OCI-LY7 (cell line): ENCODE measurements at regions not wholly inside any gene's neighbourhood (a gene's known extent, or its start where the extent isn't known, plus 50 kb on each side); places are given as distances from the start of the nearest gene placed in this dataset.

Source experiments
- EZH2phosphoT487 ChIP-seq: fragments of 200-600 bp; sonication (generic); IDR thresholded peaks from 2 replicates; pipeline ENCODE4 v1.6.1; 2018; ENCODE audit warnings: low read depth, borderline replicate concordance, mild to moderate bottlenecking, mixed run types, antibody characterized with exemption, low read length, moderate library complexity, mixed read lengths
- TF ChIP-seq, protein P1 (sequence below): fragments of 200-600 bp; sonication (generic); conservative IDR thresholded peaks from 2 replicates; pipeline ENCODE4 v1.5.1; 2014; ENCODE audit warnings: mild to moderate bottlenecking, antibody characterized with exemption, low read length, moderate library complexity, mixed read lengths

DNA sequence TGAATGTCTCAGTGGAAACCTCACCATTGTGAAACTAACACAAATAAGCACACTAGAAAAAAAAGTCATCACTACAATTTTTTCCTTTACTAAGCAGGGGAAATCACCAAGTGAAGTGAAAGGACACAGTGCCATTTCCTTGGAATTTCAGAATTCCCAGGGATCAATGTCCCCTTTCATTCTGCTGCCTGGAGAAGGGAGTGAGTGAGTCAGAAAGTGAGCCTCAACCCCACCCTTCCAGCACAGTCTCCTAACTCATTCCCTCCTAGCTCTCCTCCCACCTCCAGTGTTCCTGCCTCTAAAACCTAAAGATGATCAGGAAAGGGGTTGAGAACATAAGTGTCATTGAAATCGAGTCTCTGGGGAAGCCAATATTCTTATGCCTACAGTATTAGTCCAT is 608.5 kb downstream of the RNF144A start:
- TF ChIP-seq, protein P1, sequence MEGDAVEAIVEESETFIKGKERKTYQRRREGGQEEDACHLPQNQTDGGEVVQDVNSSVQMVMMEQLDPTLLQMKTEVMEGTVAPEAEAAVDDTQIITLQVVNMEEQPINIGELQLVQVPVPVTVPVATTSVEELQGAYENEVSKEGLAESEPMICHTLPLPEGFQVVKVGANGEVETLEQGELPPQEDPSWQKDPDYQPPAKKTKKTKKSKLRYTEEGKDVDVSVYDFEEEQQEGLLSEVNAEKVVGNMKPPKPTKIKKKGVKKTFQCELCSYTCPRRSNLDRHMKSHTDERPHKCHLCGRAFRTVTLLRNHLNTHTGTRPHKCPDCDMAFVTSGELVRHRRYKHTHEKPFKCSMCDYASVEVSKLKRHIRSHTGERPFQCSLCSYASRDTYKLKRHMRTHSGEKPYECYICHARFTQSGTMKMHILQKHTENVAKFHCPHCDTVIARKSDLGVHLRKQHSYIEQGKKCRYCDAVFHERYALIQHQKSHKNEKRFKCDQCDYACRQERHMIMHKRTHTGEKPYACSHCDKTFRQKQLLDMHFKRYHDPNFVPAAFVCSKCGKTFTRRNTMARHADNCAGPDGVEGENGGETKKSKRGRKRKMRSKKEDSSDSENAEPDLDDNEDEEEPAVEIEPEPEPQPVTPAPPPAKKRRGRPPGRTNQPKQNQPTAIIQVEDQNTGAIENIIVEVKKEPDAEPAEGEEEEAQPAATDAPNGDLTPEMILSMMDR: no peak
- TF ChIP-seq EZH2phosphoT487: no peak
